ENCODE measurements at regions not wholly inside any gene's neighbourhood (a gene's known extent, or its start where the extent isn't known, plus 50 kb on each side); places are given as distances from the start of the nearest gene placed in this dataset.

DNA sequence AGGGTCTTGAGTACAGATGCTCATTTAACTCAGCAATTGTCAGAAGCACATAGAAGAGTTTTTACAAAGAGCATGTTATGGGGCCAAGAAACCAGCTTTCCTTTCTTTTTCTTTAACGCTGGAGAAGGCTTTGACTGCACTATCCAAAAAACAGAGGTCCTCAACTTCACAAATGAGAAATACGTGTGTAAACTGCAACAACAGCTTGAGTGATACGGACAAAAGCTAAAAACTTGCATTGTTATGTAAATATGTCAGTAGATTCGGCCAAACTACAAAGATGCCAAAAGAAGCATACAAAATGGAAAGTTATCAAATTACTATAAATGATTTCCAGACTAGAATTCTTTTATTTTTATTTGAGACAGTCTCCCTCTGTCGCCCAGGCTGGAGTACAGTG is 62.4 kb upstream of the C10orf90 start:
- ATAC-seq (no peak), DNase-seq (ENCODE audit: low read depth, low spot score) (no peak)
- H3K4me1 ChIP-seq (ENCODE audit: control insufficient read depth, insufficient read depth, low read length) = no peaks in the 10 kb centered on the region
- CTCF ChIA-PET = no interaction called here
- no peaks in the 10 kb centered on the region for H3K9me3 ChIP-seq (ENCODE audit: control insufficient read depth, insufficient read depth, low read depth, low read length)
- H3K27me3 ChIP-seq (ENCODE audit: control insufficient read depth, insufficient read depth, low read length) = peaks cover 33% of the 10 kb centered on the region
- BruUV-seq (replicated peaks) = no TSS peak
- no peak for TF ChIP-seq SIN3A (IDR thresholded peaks at IDR 0.05; ENCODE audit: borderline replicate concordance, insufficient read depth, low read depth, low read length)
- TF ChIP-seq POLR2AphosphoS5 (IDR thresholded peaks at IDR 0.05; ENCODE audit: low read depth, low read length) = no peak
- TF ChIP-seq, protein P1, sequence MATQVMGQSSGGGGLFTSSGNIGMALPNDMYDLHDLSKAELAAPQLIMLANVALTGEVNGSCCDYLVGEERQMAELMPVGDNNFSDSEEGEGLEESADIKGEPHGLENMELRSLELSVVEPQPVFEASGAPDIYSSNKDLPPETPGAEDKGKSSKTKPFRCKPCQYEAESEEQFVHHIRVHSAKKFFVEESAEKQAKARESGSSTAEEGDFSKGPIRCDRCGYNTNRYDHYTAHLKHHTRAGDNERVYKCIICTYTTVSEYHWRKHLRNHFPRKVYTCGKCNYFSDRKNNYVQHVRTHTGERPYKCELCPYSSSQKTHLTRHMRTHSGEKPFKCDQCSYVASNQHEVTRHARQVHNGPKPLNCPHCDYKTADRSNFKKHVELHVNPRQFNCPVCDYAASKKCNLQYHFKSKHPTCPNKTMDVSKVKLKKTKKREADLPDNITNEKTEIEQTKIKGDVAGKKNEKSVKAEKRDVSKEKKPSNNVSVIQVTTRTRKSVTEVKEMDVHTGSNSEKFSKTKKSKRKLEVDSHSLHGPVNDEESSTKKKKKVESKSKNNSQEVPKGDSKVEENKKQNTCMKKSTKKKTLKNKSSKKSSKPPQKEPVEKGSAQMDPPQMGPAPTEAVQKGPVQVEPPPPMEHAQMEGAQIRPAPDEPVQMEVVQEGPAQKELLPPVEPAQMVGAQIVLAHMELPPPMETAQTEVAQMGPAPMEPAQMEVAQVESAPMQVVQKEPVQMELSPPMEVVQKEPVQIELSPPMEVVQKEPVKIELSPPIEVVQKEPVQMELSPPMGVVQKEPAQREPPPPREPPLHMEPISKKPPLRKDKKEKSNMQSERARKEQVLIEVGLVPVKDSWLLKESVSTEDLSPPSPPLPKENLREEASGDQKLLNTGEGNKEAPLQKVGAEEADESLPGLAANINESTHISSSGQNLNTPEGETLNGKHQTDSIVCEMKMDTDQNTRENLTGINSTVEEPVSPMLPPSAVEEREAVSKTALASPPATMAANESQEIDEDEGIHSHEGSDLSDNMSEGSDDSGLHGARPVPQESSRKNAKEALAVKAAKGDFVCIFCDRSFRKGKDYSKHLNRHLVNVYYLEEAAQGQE (IDR thresholded peaks at IDR 0.05; ENCODE audit: insufficient read depth in 1 of 2, low read depth in 2 of 2, low read length in 1 of 2) = no peak
- TF ChIP-seq TCF7L2 (IDR thresholded peaks at IDR 0.05; ENCODE audit: low read depth, low read length) = no peak
- TF ChIP-seq, protein P2, sequence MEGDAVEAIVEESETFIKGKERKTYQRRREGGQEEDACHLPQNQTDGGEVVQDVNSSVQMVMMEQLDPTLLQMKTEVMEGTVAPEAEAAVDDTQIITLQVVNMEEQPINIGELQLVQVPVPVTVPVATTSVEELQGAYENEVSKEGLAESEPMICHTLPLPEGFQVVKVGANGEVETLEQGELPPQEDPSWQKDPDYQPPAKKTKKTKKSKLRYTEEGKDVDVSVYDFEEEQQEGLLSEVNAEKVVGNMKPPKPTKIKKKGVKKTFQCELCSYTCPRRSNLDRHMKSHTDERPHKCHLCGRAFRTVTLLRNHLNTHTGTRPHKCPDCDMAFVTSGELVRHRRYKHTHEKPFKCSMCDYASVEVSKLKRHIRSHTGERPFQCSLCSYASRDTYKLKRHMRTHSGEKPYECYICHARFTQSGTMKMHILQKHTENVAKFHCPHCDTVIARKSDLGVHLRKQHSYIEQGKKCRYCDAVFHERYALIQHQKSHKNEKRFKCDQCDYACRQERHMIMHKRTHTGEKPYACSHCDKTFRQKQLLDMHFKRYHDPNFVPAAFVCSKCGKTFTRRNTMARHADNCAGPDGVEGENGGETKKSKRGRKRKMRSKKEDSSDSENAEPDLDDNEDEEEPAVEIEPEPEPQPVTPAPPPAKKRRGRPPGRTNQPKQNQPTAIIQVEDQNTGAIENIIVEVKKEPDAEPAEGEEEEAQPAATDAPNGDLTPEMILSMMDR (IDR thresholded peaks at IDR 0.05) = no peak
- POLR2A ChIA-PET = no interaction called here
- intact Hi-C loops (cut with micrococcal nuclease; ENCODE audit: unreplicated experiment) = no loop called here
- in situ Hi-C loops (cut with HindIII; ENCODE audit: low pct_unique_long_range_greater_than_20kb, low sequenced_read_pairs) = no loop called here
- H3K4me3 ChIP-seq (ENCODE audit: low read depth in 2 of 2, low read length in 2 of 2) = no peak overlapping the region
- no peak overlapping the region for H3K27ac ChIP-seq (ENCODE audit: low read length)
- H3K36me3 ChIP-seq (ENCODE audit: control insufficient read depth, insufficient read depth, low read length) = no peaks in the 10 kb centered on the region

DNA sequence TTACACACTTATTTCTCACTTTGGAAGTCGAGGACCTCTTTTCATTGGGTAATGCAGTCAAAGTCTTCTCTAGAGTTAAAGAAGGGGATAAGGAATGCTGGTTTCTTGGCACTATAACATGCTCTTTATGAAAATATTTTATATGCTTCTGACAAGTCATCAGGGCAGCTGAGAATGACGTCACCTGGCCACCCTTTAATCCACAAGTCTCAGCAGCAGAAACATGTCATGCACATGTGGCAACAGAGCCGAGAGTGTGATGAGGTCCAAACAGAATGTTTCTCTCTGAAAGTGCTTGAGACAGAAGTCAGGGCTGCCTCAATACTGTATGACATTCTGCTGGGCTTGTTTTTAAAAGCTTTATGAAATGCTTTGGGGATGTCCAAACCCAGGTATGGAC is 63.5 kb upstream of the C10orf90 start:
- in situ Hi-C loops (cut with HindIII; ENCODE audit: low pct_unique_long_range_greater_than_20kb, low sequenced_read_pairs) = no loop called here

More for the DNA sequence above, 63.5 kb upstream of the C10orf90 start:
- Histone ChIP-seq H3K36me3 (ENCODE audit: control insufficient read depth, insufficient read depth, low read length) (no peaks in the 10 kb centered on the region), H3K27ac (ENCODE audit: low read length) (no peak overlapping the region), H3K9me3 (ENCODE audit: control insufficient read depth, insufficient read depth, low read depth, low read length) (no peaks in the 10 kb centered on the region), H3K27me3 (ENCODE audit: control insufficient read depth, insufficient read depth, low read length) (peaks cover 39% of the 10 kb centered on the region), H3K4me1 (ENCODE audit: control insufficient read depth, insufficient read depth, low read length) (no peaks in the 10 kb centered on the region), H3K4me3 (ENCODE audit: low read depth in 2 of 2, low read length in 2 of 2) (no peak overlapping the region)
- POLR2A ChIA-PET = no interaction called here
- ATAC-seq (no peak), DNase-seq (ENCODE audit: low read depth, low spot score) (no peak)
- TF ChIP-seq, protein P1 (IDR thresholded peaks at IDR 0.05; ENCODE audit: insufficient read depth in 1 of 2, low read depth in 2 of 2, low read length in 1 of 2) = no peak
- no peak for TF ChIP-seq SIN3A (IDR thresholded peaks at IDR 0.05; ENCODE audit: borderline replicate concordance, insufficient read depth, low read depth, low read length)
- no peak for TF ChIP-seq TCF7L2 (IDR thresholded peaks at IDR 0.05; ENCODE audit: low read depth, low read length)
- intact Hi-C loops (cut with micrococcal nuclease; ENCODE audit: unreplicated experiment) = no loop called here
- BruUV-seq (replicated peaks) = no TSS peak
- CTCF ChIA-PET = no interaction called here

All from Panc1 (cell line).